GM13977 (cell line): ENCODE measurements at regions not wholly inside any gene's neighbourhood (a gene's known extent, or its start where the extent isn't known, plus 50 kb on each side); places are given as distances from the start of the nearest gene placed in this dataset.

Experiments
- DNase-seq: peaks from one replicate; pipeline ENCODE4 v3.0.0; 2012; ENCODE audit warnings: low spot score
- CTCF ChIP-seq: IDR thresholded peaks from 2 replicates; pipeline ENCODE4 v1.5.1; 2012; ENCODE audit warnings: mild to moderate bottlenecking, control low read depth; ENCODE audit not compliant: insufficient read depth; ENCODE audit errors: extremely low read depth, missing control alignments
- in situ Hi-C: fragments of 300-500 bp; cut with MboI; formaldehyde crosslinking; loops from one replicate; pipeline ENCODE4 v1.12.0; 2022; ENCODE audit warnings: low sequenced_read_pairs, low pct_unique_long_range_greater_than_20kb, mixed read lengths, inconsistent platforms; ENCODE audit not compliant: unreplicated experiment

GRCh38 chr1:65036570-65037051 is 70.3 kb upstream of the JAK1 start:
- in situ Hi-C loops, result loop anchor here (25.0 kb wide), 1 partner anchor 174 kb away; no protein-coding TSS in a partner anchor
- no peak for DNase-seq
- TF ChIP-seq CTCF, result no peak

GRCh38 chr1:65039066-65039465 is 72.7 kb upstream of the JAK1 start:
- TF ChIP-seq CTCF, result no peak
- in situ Hi-C loops, result loop anchor here (25.0 kb wide), 1 partner anchor 177 kb away; no protein-coding TSS in a partner anchor
- no peak for DNase-seq

GRCh38 chr1:65039508-65039907 is 73.2 kb upstream of the JAK1 start:
- in situ Hi-C loops, result loop anchor here (25.0 kb wide), 1 partner anchor 177 kb away; no protein-coding TSS in a partner anchor
- TF ChIP-seq CTCF, result no peak
- no peak for DNase-seq

GRCh38 chr1:65042467-65042866 is 76.1 kb upstream of the JAK1 start:
- in situ Hi-C loops, result loop anchor here (25.0 kb wide), 1 partner anchor 180 kb away; no protein-coding TSS in a partner anchor
- TF ChIP-seq CTCF, result no peak

GRCh38 chr1:65044411-65044810 is 78.1 kb upstream of the JAK1 start:
- TF ChIP-seq CTCF, result no peak
- in situ Hi-C loops, result loop anchor here (25.0 kb wide), 1 partner anchor 182 kb away; no protein-coding TSS in a partner anchor

More at GRCh38 chr1:65042467-65042866, 76.1 kb upstream of the JAK1 start:
- no peak for DNase-seq

GRCh38 chr1:65045022-65045817 is 78.9 kb upstream of the JAK1 start:
- in situ Hi-C loops, result loop anchor here (25.0 kb wide), 1 partner anchor 183 kb away; no protein-coding TSS in a partner anchor
- no peak for TF ChIP-seq CTCF
- no peak for DNase-seq

More at GRCh38 chr1:65044411-65044810, 78.1 kb upstream of the JAK1 start:
- DNase-seq, result no peak
